GM12864 (cell line): ENCODE measurements at regions not wholly inside any gene's neighbourhood (a gene's known extent, or its start where the extent isn't known, plus 50 kb on each side); places are given as distances from the start of the nearest gene placed in this dataset.

ENCODE experiments used
- DNase-seq: peaks from one replicate; pipeline ENCODE4 v3.0.0-alpha.2; 2011; ENCODE audit warnings: low read depth
- H3K4me3 ChIP-seq: 2 replicates; pipeline ENCODE4 v1.5.1; 2011; ENCODE audit warnings: mild to moderate bottlenecking, low read depth, low read length, control low read depth
- TF ChIP-seq, protein P1 (sequence below): IDR thresholded peaks from 2 replicates; pipeline ENCODE4 v1.5.1; 2011; ENCODE audit warnings: low read depth, mild to moderate bottlenecking, moderate library complexity, low read length, control low read depth, inconsistent platforms; ENCODE audit errors: missing control alignments

DNA sequence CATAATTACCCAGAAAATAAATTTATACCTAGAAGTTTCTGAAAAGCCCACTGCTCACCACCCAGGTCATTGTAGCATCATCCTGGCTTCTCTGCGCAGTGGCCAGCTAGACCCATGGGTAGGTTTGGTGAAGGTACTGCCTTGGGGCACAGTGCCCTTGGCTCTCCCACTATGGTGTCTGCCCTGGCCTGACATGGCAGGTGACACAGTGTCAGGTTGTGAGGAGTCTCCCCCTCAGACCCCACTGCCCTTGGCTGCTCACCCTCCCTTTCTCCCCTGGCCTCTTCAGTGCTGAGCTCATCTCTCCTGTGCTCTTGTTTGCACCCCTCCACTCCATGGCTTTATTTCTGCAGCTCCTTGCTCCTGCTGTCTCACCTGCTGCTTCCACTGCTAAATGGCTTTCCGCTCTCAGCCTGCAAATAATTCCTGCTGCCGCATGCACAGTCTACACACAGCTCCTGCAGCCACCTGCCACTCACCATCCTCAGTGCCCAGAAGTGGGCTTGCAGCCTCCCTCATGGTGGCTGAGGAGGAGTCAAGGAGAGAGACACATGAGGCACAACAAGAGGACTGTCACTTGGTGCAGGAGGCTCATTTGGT lies 313.4 kb upstream of the MOCS1 start:
- DNase-seq, result no peak
- TF ChIP-seq, protein P1, sequence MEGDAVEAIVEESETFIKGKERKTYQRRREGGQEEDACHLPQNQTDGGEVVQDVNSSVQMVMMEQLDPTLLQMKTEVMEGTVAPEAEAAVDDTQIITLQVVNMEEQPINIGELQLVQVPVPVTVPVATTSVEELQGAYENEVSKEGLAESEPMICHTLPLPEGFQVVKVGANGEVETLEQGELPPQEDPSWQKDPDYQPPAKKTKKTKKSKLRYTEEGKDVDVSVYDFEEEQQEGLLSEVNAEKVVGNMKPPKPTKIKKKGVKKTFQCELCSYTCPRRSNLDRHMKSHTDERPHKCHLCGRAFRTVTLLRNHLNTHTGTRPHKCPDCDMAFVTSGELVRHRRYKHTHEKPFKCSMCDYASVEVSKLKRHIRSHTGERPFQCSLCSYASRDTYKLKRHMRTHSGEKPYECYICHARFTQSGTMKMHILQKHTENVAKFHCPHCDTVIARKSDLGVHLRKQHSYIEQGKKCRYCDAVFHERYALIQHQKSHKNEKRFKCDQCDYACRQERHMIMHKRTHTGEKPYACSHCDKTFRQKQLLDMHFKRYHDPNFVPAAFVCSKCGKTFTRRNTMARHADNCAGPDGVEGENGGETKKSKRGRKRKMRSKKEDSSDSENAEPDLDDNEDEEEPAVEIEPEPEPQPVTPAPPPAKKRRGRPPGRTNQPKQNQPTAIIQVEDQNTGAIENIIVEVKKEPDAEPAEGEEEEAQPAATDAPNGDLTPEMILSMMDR, result no peak
- no peak overlapping the region for H3K4me3 ChIP-seq

DNA sequence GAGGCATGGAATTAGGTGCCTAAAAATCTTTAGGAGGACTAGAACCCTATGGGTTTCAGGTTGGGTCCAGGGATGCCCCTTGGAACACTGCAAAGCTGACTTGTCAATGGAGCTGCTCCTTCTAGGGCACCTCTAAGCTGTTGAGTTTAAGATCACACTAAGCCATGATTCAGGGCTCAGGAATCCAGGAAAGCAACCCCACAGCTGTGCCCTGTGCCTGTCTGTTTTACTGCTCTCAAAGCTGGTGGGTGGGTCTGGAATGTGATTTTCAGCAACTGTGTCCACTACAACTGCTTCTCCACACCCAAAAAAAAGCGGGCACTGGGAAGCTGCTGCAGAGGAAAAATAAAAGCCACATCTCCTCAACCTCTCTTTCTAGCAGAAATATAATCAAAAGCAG lies 310.4 kb upstream of the MOCS1 start:
- H3K4me3 ChIP-seq, result no peak overlapping the region
- no peak for DNase-seq
- TF ChIP-seq, protein P1, result no peak

DNA sequence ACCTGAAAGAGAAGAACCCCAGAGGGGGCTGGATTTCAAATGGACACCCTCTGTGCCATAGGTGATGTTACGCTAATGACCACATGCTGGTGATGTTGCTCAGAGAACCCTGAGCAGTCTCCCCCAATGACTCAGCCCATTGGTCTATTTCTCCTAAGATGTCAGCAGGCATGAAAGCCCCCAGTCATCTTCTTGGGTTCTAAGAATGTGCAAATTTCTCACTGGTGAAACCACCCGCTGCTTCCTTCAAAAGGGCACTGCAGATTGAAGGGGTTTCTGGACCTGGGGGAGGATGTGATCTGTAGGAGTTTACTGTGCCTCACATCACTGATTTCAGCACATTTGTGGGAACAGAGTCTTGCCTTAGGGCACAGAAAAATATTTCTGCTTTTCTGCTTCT lies 298.4 kb upstream of the MOCS1 start:
- H3K4me3 ChIP-seq, result no peak overlapping the region
- TF ChIP-seq, protein P1, result no peak
- DNase-seq, result peak; percentile 24

DNA sequence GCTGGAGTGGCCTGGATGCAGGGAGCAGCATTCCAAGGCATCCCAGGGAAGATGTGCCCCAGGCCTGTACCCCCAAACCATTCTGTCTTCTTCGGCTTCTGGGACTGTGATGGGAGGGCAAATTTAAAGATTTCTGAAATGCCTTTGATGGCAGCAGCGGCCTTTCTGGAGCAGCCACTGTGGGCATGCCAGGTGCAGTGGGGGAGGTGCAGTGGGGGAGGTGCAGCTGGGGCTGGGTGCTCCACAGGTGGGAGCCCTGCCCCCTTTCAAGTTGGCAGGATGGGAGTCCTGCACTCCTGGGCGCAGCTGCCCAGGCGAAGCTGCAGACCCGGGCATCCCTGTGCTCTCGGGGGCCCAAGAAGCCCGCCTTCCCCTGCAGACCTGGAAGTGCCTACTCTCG lies 293.5 kb upstream of the MOCS1 start:
- no peak overlapping the region for H3K4me3 ChIP-seq
- DNase-seq, result no peak
- TF ChIP-seq, protein P1, result no peak

DNA sequence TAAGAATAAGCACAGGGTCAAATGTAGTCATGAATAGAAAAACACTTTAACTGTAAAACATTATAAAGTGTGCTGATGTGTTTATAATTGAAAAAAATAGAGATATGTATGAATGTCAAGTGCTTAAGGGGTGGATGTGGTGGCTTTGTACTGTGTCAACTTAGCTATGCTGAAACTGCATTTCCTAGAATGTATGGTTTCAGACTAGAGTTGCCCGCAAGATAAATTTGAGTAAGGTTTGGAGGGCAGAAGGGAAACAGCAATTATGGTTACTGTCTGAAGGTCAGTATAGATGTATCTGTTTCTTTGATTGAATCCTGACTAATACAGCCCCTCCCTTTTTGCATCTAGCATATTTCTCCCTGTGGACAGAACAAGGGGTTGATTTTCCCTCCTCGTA lies 288.1 kb upstream of the MOCS1 start:
- no peak overlapping the region for H3K4me3 ChIP-seq
- TF ChIP-seq, protein P1, result no peak
- no peak for DNase-seq

DNA sequence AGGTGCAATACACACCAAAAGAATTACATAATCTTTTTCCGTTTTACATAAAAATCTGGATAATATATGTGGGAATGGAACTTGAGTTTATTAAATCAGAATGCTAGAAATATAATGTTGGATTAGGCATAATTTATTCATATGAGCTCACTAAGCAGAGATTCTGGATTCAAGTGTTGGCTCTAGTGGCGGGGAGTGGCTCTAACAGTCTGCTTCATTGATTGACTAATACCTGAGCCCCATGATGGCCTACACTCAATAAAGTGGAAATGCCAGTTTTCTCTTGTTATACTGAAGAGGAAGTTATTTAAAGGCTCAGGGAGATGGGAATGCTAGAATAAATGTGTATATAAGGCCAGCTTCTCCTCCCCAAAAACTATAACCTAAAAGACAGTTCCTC lies 285.5 kb upstream of the MOCS1 start:
- H3K4me3 ChIP-seq, result no peak overlapping the region
- TF ChIP-seq, protein P1, result no peak
- DNase-seq, result no peak

DNA sequence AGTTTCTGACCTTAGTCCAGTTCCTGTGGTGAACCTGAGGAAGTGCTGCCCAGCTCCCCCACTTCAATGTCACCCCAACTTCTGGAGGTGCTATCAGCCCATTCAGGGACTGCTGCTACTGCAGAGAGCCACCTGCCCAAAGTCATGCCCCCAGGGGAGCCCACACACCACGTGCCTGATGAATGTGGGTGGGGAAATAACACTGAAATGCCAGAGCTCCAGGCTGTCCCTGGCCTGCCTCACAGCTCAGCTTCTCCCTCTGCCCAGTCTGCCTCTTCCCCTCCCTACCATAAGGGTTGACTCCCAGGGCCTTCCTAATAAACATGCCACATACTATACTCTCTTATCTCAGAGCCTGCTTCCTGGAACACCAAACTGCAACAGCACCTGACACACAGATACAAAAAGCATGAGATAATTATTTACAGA lies 276.4 kb upstream of the MOCS1 start:
- DNase-seq, result no peak
- H3K4me3 ChIP-seq, result no peak overlapping the region
- TF ChIP-seq, protein P1, result no peak
